Right lobe of liver (tissue), 6 donors: ENCODE measurements at regions not wholly inside any gene's neighbourhood (a gene's known extent, or its start where the extent isn't known, plus 50 kb on each side); places are given as distances from the start of the nearest gene placed in this dataset.

Experiments
- ATAC-seq, 4 donors: fragments of 200-7000 bp; cut with Tn5 transposase; one replicate each; pipeline ENCODE4 v1.9.1; 2020; ENCODE audit warnings: mild to moderate bottlenecking in 4 of 4, moderate library complexity in 4 of 4
- DNase-seq, 3 donors: peaks; one replicate each; pipeline ENCODE4 v3.0.0-alpha.2; 2020
- H3K27ac ChIP-seq, 3 donors: fragments of 200-600 bp; one replicate each; pipeline ENCODE4 v1.8.0; 2022
- H3K27me3 ChIP-seq, 2 donors: fragments of 200-600 bp; one replicate each; pipeline ENCODE4 v1.8.0; 2022
- H3K36me3 ChIP-seq, 4 donors: fragments of 200-600 bp; sonication (generic) in 1 of 4; one replicate each; pipeline versions ENCODE4 v1.5.1 to v1.8.0; 2017 to 2022; ENCODE audit warnings: control low read depth in 1 of 4
- H3K4me1 ChIP-seq, 4 donors: fragments of 200-600 bp; sonication (generic) in 1 of 4; one replicate each; pipeline versions ENCODE4 v1.5.1 to v1.8.0; 2017 to 2022; ENCODE audit warnings: control low read depth in 1 of 4
- H3K4me3 ChIP-seq, 3 donors: fragments of 200-600 bp; one replicate each; pipeline ENCODE4 v1.8.0; 2022
- H3K9me3 ChIP-seq, 4 donors: fragments of 200-600 bp; sonication (generic) in 1 of 4; one replicate each; pipeline versions ENCODE4 v1.5.1 to v1.8.0; 2017 to 2022; ENCODE audit warnings: control low read depth in 1 of 4
- POLR2A ChIP-seq: fragments of 450-650 bp; IDR thresholded peaks from one replicate; pipeline ENCODE4 v1.6.1; 2017; ENCODE audit warnings: antibody characterized with exemption, mild to moderate bottlenecking
- WGBS: methylation state at CpG from one replicate; pipeline ENCODE4 v1.1.6; 2018; ENCODE audit warnings: low coverage, low lambda C conversion rate; ENCODE audit not compliant: insufficient coverage; ENCODE audit errors: missing lambda C conversion rate; 5-methylcytosine and 5-hydroxymethylcytosine counted together
- intact Hi-C, 2 donors: fragments of 100-400 bp; cut with DNase I; formaldehyde crosslinking; loops; one replicate each; pipeline versions ENCODE4 v1.11.2 to v1.14.1; 2022
- TF ChIP-seq, protein P1 (sequence below), 4 donors: fragments of 200-600 bp in 3 of 4; fragments of 450-650 bp in 1 of 4; IDR thresholded peaks; one replicate each; pipeline versions ENCODE4 v1.5.1 to v1.8.0; 2016 to 2022; ENCODE audit warnings: antibody characterized with exemption in 4 of 4, mild to moderate bottlenecking in 2 of 4
- donor health status: DM: no; HTN: yes; CAD: no.
- donor health status: DM: no; HTN: no; CAD: no.
- donor health status: DM: no; HTN: no; CAD: no.
- donor health status: DM: no; HTN: yes; CAD: no.
- donor health status: DM: no; HTN: yes; CAD: no.

DNA sequence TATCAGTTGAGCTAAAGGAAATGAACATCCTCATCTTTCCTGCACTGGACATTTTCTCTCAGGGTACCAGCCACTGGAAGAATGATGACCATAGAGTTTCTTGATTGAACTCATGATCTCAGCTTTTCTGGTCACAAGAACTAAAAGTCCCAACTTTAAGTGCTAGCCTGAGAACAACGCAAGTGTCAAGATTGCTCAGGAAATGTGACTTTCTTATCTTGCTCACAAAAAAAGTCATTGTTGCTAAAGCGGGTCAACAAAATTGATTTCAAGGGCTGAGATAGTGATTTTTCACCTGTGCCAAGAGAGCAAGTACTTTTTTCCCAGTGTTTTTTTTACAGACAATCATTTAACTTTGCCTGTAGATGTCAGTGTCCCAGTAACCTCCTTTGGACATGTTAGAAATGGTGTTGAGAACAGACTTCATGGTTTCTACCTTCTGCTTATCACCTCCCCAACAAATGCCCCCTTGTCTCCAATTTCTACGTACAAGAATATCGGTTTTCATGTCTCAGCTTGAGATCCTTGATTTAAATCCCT, 125.9 kb downstream of the SEMA6D start:
- Histone ChIP-seq H3K9me3 (no peaks in the 10 kb centered on the region), H3K4me1 (no peaks in the 10 kb centered on the region), H3K27ac (no peak overlapping the region), H3K27me3 (no peaks in the 10 kb centered on the region), H3K36me3 (no peaks in the 10 kb centered on the region), H3K4me3 (no peak overlapping the region)
- ATAC-seq (no peak), DNase-seq (no peak)
- WGBS, result 60% methylated on average over 4 of the region's 4 CpGs
- TF ChIP-seq, protein P1, sequence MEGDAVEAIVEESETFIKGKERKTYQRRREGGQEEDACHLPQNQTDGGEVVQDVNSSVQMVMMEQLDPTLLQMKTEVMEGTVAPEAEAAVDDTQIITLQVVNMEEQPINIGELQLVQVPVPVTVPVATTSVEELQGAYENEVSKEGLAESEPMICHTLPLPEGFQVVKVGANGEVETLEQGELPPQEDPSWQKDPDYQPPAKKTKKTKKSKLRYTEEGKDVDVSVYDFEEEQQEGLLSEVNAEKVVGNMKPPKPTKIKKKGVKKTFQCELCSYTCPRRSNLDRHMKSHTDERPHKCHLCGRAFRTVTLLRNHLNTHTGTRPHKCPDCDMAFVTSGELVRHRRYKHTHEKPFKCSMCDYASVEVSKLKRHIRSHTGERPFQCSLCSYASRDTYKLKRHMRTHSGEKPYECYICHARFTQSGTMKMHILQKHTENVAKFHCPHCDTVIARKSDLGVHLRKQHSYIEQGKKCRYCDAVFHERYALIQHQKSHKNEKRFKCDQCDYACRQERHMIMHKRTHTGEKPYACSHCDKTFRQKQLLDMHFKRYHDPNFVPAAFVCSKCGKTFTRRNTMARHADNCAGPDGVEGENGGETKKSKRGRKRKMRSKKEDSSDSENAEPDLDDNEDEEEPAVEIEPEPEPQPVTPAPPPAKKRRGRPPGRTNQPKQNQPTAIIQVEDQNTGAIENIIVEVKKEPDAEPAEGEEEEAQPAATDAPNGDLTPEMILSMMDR (IDR thresholded peaks at IDR 0.05), result no peak
- TF ChIP-seq POLR2A, result no peak
- intact Hi-C loops, result no loop called here

DNA sequence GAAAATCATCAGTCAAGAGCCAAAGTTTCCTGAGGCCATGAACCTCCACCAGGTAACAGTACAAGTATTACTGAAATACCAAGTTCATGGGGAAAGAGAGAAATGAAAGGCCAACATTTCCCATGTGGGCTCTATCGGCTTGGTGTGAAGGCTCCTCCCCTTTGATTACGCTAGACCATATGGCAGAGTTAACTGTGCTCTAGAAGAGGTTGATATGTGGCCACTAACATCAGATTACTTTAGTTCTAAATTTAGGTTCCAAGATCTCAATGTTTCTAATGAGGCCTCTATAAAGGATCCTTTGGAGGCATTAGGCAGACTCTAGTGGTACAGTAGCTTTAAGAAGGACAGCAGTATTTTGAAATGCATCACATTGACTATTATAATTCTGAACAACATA, 127.1 kb downstream of the SEMA6D start:
- H3K27me3 ChIP-seq, result no peaks in the 10 kb centered on the region
- H3K4me3 ChIP-seq, result no peak overlapping the region
- no peak for DNase-seq
- TF ChIP-seq, protein P1 (IDR thresholded peaks at IDR 0.05), result no peak
- TF ChIP-seq POLR2A, result no peak
- H3K4me1 ChIP-seq, result no peaks in the 10 kb centered on the region
- no peaks in the 10 kb centered on the region for H3K36me3 ChIP-seq
- intact Hi-C loops, result no loop called here
- H3K27ac ChIP-seq, result no peak overlapping the region
- WGBS, result 73% methylated on average over 2 of the region's 2 CpGs
- H3K9me3 ChIP-seq, result no peaks in the 10 kb centered on the region
- ATAC-seq, result no peak

DNA sequence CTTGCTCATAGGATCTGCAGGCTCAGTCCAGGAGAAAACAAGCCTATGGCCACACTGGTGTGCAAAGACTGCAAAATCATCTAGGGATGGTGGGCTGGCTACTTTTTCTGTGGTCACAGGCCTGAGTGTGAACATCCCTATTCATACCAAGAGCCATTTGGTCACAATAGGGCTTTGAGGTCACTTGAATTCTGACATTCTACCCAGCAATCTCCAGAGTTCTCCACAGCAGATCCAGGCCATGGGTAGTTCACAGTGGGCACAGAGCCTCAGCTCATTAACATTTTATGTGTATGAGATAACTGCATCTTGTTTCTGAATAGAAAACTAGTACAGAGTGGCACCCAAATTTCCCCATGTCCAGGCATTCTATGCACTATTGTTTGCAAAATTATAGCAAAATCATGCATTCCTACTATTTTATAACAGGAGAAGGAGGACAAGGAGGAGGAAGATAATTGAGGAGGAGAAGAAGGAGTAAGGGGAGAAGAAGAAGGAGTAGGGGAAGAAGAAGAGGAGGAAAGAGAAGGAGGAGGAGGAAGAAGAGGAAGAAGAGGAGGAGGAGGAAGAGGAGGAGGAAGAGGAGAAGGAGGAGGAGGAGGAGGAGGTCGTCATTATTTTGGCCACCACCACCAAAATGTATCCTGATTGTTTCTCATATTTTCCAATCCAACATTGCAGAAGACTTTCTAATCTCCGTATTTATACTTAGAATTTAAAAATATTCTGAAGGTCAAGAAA, 129.0 kb downstream of the SEMA6D start:
- H3K4me1 ChIP-seq, result no peaks in the 10 kb centered on the region
- no peak for ATAC-seq
- no peak for DNase-seq
- no peak overlapping the region for H3K4me3 ChIP-seq
- intact Hi-C loops, result no loop called here
- TF ChIP-seq, protein P1 (IDR thresholded peaks at IDR 0.05), result no peak
- TF ChIP-seq POLR2A, result no peak
- H3K9me3 ChIP-seq, result no peaks in the 10 kb centered on the region
- WGBS, result 35% methylated on average over 2 of the region's 2 CpGs
- no peak overlapping the region for H3K27ac ChIP-seq
- no peaks in the 10 kb centered on the region for H3K36me3 ChIP-seq
- no peaks in the 10 kb centered on the region for H3K27me3 ChIP-seq

DNA sequence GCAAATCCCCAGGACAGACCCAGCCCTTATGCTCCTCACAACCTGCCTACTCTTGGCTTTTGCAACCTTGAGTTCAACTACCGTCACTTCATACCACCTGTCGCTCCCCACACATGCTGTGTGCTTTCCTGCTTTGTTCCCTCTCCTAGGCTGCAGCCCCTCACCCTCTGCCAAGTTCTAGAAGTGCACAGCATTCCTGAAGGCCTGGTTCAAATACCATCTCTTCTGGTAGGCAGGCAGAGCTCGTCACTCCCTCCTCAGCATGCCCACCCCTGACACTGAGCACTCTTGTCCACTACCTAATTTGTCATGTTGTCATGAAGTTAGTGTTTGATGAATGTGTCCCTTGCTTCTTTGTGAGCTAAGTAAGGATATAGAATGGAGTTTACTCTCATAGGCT, 129.6 kb downstream of the SEMA6D start:
- DNase-seq (no peak), ATAC-seq (no peak)
- Histone ChIP-seq H3K36me3 (no peaks in the 10 kb centered on the region), H3K27ac (no peak overlapping the region), H3K9me3 (no peaks in the 10 kb centered on the region), H3K27me3 (no peaks in the 10 kb centered on the region), H3K4me3 (no peak overlapping the region), H3K4me1 (no peaks in the 10 kb centered on the region)
- WGBS, result 39% methylated on average over 3 of the region's 3 CpGs
- intact Hi-C loops, result no loop called here
- TF ChIP-seq POLR2A, result no peak
- TF ChIP-seq, protein P1 (IDR thresholded peaks at IDR 0.05), result no peak
